WTC11 (cell line): ENCODE measurements at regions not wholly inside any gene's neighbourhood (a gene's known extent, or its start where the extent isn't known, plus 50 kb on each side); places are given as distances from the start of the nearest gene placed in this dataset.

Experiments
- ATAC-seq: fragments of 200-7000 bp; cut with Tn5 transposase; 2 replicates; pipeline ENCODE4 v1.10.0; 2021; ENCODE audit warnings: mild to moderate bottlenecking, moderate library complexity
- CTCF ChIA-PET: fragments of 300-600 bp; sonication (Branson Sonifier 250); formaldehyde crosslinking; loops from one replicate; lab custom pipeline; 2021; ENCODE audit warnings: antibody characterized with exemption; lab: Charles Lee
- POLR2A ChIA-PET: fragments of 350-600 bp; sonication (Branson Sonifier 250); formaldehyde crosslinking; loops from one replicate; lab custom pipeline; 2021; ENCODE audit warnings: antibody characterized with exemption; lab: Charles Lee
- DNase-seq: peaks from one replicate; pipeline ENCODE4 v3.0.0; 2021; ENCODE audit warnings: low spot score
- H3K27ac Mint-ChIP-seq: 2 replicates; pipeline ENCODE4 v1.8.0; 2021; ENCODE audit warnings: mixed read lengths
- H3K27me3 Mint-ChIP-seq: 2 replicates; pipeline ENCODE4 v1.8.0; 2021; ENCODE audit warnings: low read depth, mild to moderate bottlenecking, moderate library complexity, mixed read lengths
- H3K36me3 Mint-ChIP-seq: 2 replicates; pipeline ENCODE4 v1.8.0; 2021; ENCODE audit warnings: mixed read lengths
- H3K4me1 Mint-ChIP-seq: 2 replicates; pipeline ENCODE4 v1.8.0; 2022; ENCODE audit warnings: mixed read lengths
- H3K4me3 Mint-ChIP-seq: 2 replicates; pipeline ENCODE4 v1.8.0; 2021; ENCODE audit warnings: mild to moderate bottlenecking, moderate library complexity, mixed read lengths
- H3K9me3 Mint-ChIP-seq: 2 replicates; pipeline ENCODE4 v1.8.0; 2021; ENCODE audit warnings: mixed read lengths
- ELF4 ChIP-seq: sonication (generic); formaldehyde crosslinking; IDR thresholded peaks from 2 replicates; pipeline ENCODE4 v1.8.1; 2022; ENCODE audit warnings: low read depth, mild to moderate bottlenecking, moderate library complexity, missing genetic modification reagents
- NR3C1 ChIP-seq: sonication (generic); formaldehyde crosslinking; conservative IDR thresholded peaks from 2 replicates; pipeline ENCODE4 v1.8.1; 2023; ENCODE audit warnings: low read depth, mild to moderate bottlenecking, missing genetic modification reagents
- PRRX2 ChIP-seq: fragments of 250-450 bp; sonication (Bioruptor Pico); IDR thresholded peaks from 2 replicates; pipeline ENCODE4 v1.8.0; 2021; ENCODE audit warnings: mild to moderate bottlenecking
- RELA ChIP-seq: sonication (generic); formaldehyde crosslinking; IDR thresholded peaks from 2 replicates; pipeline ENCODE4 v1.8.1; 2022; ENCODE audit warnings: missing genetic modification reagents, mild to moderate bottlenecking, borderline replicate concordance
- TP53 ChIP-seq: sonication (generic); formaldehyde crosslinking; IDR thresholded peaks from 2 replicates; pipeline ENCODE4 v1.8.1; 2023; ENCODE audit warnings: mild to moderate bottlenecking, missing genetic modification reagents
- ZBTB21 ChIP-seq: sonication (generic); formaldehyde crosslinking; IDR thresholded peaks from 2 replicates; pipeline ENCODE4 v1.8.1; 2023; ENCODE audit warnings: mild to moderate bottlenecking, missing genetic modification reagents, borderline replicate concordance
- TF ChIP-seq, protein P1 (sequence below): sonication (generic); formaldehyde crosslinking; conservative IDR thresholded peaks from 2 replicates; pipeline ENCODE4 v1.8.1; 2023; ENCODE audit warnings: mild to moderate bottlenecking, low read depth, missing genetic modification reagents, moderate library complexity
- TF ChIP-seq, protein P2 (sequence below): fragments of 250-450 bp; sonication (Bioruptor Pico); IDR thresholded peaks from 2 replicates; pipeline ENCODE4 v1.9.0; 2021; ENCODE audit warnings: mild to moderate bottlenecking, borderline replicate concordance
- TF ChIP-seq, protein P3 (sequence below): sonication (generic); formaldehyde crosslinking; IDR thresholded peaks from 2 replicates; pipeline ENCODE4 v1.8.0; 2023; ENCODE audit warnings: missing genetic modification reagents
- TF ChIP-seq, protein P4 (sequence below): fragments of 250-450 bp; sonication (Bioruptor Pico); IDR thresholded peaks from 2 replicates; pipeline ENCODE4 v1.8.0; 2021; ENCODE audit warnings: mild to moderate bottlenecking
- TF ChIP-seq, protein P5 (sequence below): sonication (generic); formaldehyde crosslinking; IDR thresholded peaks from 2 replicates; pipeline ENCODE4 v1.8.0; 2022; ENCODE audit warnings: mild to moderate bottlenecking, missing genetic modification reagents

DNA sequence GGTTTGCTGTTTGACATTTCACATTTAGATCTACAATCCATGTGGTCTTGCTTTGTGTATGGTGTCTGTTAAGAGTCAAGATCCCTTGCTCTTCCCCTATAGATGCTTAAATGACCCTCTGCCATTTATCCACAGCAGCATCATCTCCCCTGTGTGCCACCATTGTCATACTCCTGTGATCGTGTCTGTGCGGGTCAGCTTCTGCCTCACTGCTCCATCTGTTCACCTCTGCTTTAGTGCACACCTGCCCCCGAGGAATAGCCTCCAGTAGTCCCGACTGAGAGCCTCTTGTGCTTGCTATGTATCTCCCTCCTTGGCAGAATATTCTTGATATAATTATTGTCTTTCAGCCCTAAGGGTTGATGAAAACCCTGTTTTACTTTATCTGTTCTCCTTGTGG, 551.2 kb downstream of the CDH26 start (continued):
- TF ChIP-seq, protein P1, sequence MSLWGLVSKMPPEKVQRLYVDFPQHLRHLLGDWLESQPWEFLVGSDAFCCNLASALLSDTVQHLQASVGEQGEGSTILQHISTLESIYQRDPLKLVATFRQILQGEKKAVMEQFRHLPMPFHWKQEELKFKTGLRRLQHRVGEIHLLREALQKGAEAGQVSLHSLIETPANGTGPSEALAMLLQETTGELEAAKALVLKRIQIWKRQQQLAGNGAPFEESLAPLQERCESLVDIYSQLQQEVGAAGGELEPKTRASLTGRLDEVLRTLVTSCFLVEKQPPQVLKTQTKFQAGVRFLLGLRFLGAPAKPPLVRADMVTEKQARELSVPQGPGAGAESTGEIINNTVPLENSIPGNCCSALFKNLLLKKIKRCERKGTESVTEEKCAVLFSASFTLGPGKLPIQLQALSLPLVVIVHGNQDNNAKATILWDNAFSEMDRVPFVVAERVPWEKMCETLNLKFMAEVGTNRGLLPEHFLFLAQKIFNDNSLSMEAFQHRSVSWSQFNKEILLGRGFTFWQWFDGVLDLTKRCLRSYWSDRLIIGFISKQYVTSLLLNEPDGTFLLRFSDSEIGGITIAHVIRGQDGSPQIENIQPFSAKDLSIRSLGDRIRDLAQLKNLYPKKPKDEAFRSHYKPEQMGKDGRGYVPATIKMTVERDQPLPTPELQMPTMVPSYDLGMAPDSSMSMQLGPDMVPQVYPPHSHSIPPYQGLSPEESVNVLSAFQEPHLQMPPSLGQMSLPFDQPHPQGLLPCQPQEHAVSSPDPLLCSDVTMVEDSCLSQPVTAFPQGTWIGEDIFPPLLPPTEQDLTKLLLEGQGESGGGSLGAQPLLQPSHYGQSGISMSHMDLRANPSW (CRISPR knock-in tag), result no peak
- TF ChIP-seq, protein P2, sequence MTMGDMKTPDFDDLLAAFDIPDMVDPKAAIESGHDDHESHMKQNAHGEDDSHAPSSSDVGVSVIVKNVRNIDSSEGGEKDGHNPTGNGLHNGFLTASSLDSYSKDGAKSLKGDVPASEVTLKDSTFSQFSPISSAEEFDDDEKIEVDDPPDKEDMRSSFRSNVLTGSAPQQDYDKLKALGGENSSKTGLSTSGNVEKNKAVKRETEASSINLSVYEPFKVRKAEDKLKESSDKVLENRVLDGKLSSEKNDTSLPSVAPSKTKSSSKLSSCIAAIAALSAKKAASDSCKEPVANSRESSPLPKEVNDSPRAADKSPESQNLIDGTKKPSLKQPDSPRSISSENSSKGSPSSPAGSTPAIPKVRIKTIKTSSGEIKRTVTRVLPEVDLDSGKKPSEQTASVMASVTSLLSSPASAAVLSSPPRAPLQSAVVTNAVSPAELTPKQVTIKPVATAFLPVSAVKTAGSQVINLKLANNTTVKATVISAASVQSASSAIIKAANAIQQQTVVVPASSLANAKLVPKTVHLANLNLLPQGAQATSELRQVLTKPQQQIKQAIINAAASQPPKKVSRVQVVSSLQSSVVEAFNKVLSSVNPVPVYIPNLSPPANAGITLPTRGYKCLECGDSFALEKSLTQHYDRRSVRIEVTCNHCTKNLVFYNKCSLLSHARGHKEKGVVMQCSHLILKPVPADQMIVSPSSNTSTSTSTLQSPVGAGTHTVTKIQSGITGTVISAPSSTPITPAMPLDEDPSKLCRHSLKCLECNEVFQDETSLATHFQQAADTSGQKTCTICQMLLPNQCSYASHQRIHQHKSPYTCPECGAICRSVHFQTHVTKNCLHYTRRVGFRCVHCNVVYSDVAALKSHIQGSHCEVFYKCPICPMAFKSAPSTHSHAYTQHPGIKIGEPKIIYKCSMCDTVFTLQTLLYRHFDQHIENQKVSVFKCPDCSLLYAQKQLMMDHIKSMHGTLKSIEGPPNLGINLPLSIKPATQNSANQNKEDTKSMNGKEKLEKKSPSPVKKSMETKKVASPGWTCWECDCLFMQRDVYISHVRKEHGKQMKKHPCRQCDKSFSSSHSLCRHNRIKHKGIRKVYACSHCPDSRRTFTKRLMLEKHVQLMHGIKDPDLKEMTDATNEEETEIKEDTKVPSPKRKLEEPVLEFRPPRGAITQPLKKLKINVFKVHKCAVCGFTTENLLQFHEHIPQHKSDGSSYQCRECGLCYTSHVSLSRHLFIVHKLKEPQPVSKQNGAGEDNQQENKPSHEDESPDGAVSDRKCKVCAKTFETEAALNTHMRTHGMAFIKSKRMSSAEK (CRISPR knock-in tag), result no peak

DNA sequence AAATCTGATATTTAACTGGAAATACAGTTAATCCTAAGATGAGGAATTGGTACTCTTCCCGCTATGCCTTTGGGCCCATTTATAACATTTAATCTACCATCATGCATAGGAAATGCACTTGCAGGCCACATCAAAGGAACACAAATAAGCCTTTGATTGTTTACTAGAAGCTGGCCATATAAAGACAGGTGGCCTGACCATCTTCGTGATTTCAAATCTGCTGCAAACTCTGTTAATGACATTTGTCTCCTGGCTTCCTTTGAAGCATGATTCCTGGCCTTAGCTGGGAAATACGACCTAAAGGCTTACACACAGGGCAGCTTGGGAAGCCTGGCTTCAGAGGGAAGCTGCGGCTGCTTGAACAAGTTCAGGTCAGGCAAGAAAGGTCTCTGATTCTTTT, 552.1 kb downstream of the CDH26 start:
- Mint-ChIP-seq H3K27me3 (peaks cover 26% of the 10 kb centered on the region), H3K27ac (no peak overlapping the region), H3K4me1 (peaks cover 34% of the 10 kb centered on the region), H3K36me3 (peaks cover 10% of the 10 kb centered on the region), H3K9me3 (0 out of 2 replicates have a peak, but pooled peaks cover 5% of the 10 kb centered on the region), H3K4me3 (no peak overlapping the region)
- CTCF ChIA-PET, result no interaction called here
- TF ChIP-seq, protein P3, sequence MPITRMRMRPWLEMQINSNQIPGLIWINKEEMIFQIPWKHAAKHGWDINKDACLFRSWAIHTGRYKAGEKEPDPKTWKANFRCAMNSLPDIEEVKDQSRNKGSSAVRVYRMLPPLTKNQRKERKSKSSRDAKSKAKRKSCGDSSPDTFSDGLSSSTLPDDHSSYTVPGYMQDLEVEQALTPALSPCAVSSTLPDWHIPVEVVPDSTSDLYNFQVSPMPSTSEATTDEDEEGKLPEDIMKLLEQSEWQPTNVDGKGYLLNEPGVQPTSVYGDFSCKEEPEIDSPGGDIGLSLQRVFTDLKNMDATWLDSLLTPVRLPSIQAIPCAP (CRISPR knock-in tag), result no peak
- TF ChIP-seq, protein P2 (CRISPR knock-in tag), result no peak
- TF ChIP-seq RELA (CRISPR knock-in tag) (no peak), NR3C1 (no peak), PRRX2 (CRISPR knock-in tag) (no peak), ZBTB21 (CRISPR knock-in tag) (no peak), ELF4 (no peak), TP53 (CRISPR knock-in tag) (no peak)
- TF ChIP-seq, protein P4, sequence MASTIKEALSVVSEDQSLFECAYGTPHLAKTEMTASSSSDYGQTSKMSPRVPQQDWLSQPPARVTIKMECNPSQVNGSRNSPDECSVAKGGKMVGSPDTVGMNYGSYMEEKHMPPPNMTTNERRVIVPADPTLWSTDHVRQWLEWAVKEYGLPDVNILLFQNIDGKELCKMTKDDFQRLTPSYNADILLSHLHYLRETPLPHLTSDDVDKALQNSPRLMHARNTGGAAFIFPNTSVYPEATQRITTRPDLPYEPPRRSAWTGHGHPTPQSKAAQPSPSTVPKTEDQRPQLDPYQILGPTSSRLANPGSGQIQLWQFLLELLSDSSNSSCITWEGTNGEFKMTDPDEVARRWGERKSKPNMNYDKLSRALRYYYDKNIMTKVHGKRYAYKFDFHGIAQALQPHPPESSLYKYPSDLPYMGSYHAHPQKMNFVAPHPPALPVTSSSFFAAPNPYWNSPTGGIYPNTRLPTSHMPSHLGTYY (CRISPR knock-in tag), result no peak
- TF ChIP-seq, protein P1 (CRISPR knock-in tag), result no peak
- TF ChIP-seq, protein P5, sequence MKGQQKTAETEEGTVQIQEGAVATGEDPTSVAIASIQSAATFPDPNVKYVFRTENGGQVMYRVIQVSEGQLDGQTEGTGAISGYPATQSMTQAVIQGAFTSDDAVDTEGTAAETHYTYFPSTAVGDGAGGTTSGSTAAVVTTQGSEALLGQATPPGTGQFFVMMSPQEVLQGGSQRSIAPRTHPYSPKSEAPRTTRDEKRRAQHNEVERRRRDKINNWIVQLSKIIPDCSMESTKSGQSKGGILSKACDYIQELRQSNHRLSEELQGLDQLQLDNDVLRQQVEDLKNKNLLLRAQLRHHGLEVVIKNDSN (CRISPR knock-in tag), result no peak
- no peak for ATAC-seq
- POLR2A ChIA-PET, result interaction anchor here (0.6 kb wide), 1 partner anchor 661 kb away, joined by 3 read pairs; no protein-coding TSS in a partner anchor
- no peak for DNase-seq
